ENCODE measurements at regions not wholly inside any gene's neighbourhood (a gene's known extent, or its start where the extent isn't known, plus 50 kb on each side); places are given as distances from the start of the nearest gene placed in this dataset.

- no peak for TF ChIP-seq POLR2A (IDR thresholded peaks at IDR 0.05)
- TF ChIP-seq CTCF (IDR thresholded peaks at IDR 0.05): no peak
- TF ChIP-seq EP300 (IDR thresholded peaks at IDR 0.05): no peak
- no peak for TF ChIP-seq POLR2AphosphoS5 (IDR thresholded peaks at IDR 0.05)
Observed at GRCh38 chr2:53362934-53363333, 404.7 kb upstream of the CHAC2 start.

All from sigmoid colon (tissue), 4 donors.